ENCODE measurements at regions not wholly inside any gene's neighbourhood (a gene's known extent, or its start where the extent isn't known, plus 50 kb on each side); places are given as distances from the start of the nearest gene placed in this dataset.

DNA sequence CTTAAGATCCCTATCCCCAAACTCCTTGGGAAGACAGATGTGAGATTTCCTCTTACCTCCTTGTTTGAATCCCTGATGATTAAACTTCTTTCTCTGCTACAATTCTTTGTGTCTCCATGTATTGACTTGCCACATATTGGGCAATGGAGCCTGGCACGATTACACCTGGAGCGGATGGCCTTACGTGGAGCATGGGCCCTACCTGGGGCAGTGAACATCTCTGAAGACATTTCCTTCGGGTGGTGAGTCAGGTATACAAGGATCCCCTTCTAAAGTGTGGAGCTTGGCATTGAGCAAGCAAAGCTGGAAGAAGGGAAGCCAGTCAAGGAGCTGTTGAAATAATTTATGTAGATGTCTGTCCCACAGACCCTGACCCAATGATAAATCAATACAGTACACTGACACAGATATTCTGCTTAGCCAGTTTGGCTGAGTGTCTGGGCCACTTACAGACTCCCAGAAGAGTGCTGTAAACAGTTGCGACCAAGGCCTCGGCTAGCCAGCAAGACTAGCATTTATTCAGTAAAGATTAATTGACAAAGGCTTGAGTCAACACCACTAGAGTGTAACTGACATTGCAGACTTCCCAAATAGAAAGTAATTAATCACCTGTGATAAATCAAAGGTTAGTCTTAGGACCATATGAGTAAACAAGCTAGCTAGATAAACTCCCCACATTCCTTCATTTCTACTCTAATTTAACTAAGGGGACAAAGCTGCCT, 83.1 kb upstream of the KCNK1 start:
- Mint-ChIP-seq H3K9me3 (peaks cover 44% of the 10 kb centered on the region), H3K27me3 (ENCODE audit: low read depth) (peaks cover 5% of the 10 kb centered on the region; the same call in 1 of the 2 replicates), H3K4me3 (no peak overlapping the region), H3K27ac (no peak overlapping the region), H3K4me1 (peaks cover 10% of the 10 kb centered on the region), H3K36me3 (peaks cover 23% of the 10 kb centered on the region)
- ATAC-seq (no peak), DNase-seq (ENCODE audit: low spot score) (no peak)
- POLR2A ChIA-PET, result no interaction called here
- TF ChIP-seq GTF2I (CRISPR knock-in tag; conservative IDR thresholded peaks at IDR 0.05) (no peak), FOXJ3 (CRISPR knock-in tag; IDR thresholded peaks at IDR 0.05; ENCODE audit: borderline replicate concordance) (no peak), HMGA2 (CRISPR knock-in tag; IDR thresholded peaks at IDR 0.05) (no peak)
- CTCF ChIA-PET, result interaction anchor here (1.5 kb wide), 1 partner anchor 90 kb away, joined by 3 read pairs; no protein-coding TSS in a partner anchor

DNA sequence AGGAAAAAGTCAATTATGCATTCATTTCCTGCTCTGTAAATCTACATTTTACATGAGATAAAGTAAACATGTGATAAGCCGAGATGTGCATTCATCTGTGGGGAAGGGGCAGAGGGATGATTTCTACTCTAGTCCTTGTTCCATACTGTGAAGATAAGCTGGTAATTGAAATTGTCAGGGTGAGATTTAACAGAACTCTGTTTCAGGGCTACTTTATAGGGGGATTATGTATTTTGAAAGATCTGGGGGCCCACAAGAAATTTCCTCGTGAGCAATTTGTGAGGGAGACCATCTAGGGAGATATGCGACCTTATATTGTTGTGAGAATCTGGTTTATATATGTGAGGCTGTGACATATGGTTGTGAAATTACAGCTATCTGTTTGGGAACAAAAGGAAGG, 73.1 kb upstream of the KCNK1 start:
- ChIA-PET POLR2A (no interaction called here), CTCF (no interaction called here)
- H3K27ac Mint-ChIP-seq, result no peak overlapping the region
- H3K4me3 Mint-ChIP-seq, result no peak overlapping the region
- no peaks in the 10 kb centered on the region for H3K4me1 Mint-ChIP-seq
- H3K36me3 Mint-ChIP-seq, result no peaks in the 10 kb centered on the region
- DNase-seq (ENCODE audit: low spot score) (no peak), ATAC-seq (no peak)
- TF ChIP-seq, protein P1, sequence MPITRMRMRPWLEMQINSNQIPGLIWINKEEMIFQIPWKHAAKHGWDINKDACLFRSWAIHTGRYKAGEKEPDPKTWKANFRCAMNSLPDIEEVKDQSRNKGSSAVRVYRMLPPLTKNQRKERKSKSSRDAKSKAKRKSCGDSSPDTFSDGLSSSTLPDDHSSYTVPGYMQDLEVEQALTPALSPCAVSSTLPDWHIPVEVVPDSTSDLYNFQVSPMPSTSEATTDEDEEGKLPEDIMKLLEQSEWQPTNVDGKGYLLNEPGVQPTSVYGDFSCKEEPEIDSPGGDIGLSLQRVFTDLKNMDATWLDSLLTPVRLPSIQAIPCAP (CRISPR knock-in tag; IDR thresholded peaks at IDR 0.05), result no peak
- TF ChIP-seq, protein P2, sequence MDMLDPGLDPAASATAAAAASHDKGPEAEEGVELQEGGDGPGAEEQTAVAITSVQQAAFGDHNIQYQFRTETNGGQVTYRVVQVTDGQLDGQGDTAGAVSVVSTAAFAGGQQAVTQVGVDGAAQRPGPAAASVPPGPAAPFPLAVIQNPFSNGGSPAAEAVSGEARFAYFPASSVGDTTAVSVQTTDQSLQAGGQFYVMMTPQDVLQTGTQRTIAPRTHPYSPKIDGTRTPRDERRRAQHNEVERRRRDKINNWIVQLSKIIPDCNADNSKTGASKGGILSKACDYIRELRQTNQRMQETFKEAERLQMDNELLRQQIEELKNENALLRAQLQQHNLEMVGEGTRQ (CRISPR knock-in tag; IDR thresholded peaks at IDR 0.05), result no peak
- TF ChIP-seq CREM (CRISPR knock-in tag; IDR thresholded peaks at IDR 0.05) (no peak), ZNF671 (CRISPR knock-in tag; IDR thresholded peaks at IDR 0.05) (no peak), SMAD4 (CRISPR knock-in tag; IDR thresholded peaks at IDR 0.05) (no peak), MXD4 (CRISPR knock-in tag; IDR thresholded peaks at IDR 0.05; ENCODE audit: borderline replicate concordance) (no peak), ETV6 (CRISPR knock-in tag; IDR thresholded peaks at IDR 0.05) (no peak), SOX15 (CRISPR knock-in tag; IDR thresholded peaks at IDR 0.05) (no peak), TEAD4 (CRISPR knock-in tag; IDR thresholded peaks at IDR 0.05) (no peak), ZNF423 (CRISPR knock-in tag; IDR thresholded peaks at IDR 0.05) (no peak), RORB (CRISPR knock-in tag; IDR thresholded peaks at IDR 0.05) (no peak)
- TF ChIP-seq, protein P3, sequence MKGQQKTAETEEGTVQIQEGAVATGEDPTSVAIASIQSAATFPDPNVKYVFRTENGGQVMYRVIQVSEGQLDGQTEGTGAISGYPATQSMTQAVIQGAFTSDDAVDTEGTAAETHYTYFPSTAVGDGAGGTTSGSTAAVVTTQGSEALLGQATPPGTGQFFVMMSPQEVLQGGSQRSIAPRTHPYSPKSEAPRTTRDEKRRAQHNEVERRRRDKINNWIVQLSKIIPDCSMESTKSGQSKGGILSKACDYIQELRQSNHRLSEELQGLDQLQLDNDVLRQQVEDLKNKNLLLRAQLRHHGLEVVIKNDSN (CRISPR knock-in tag; IDR thresholded peaks at IDR 0.05), result no peak
- TF ChIP-seq, protein P4, sequence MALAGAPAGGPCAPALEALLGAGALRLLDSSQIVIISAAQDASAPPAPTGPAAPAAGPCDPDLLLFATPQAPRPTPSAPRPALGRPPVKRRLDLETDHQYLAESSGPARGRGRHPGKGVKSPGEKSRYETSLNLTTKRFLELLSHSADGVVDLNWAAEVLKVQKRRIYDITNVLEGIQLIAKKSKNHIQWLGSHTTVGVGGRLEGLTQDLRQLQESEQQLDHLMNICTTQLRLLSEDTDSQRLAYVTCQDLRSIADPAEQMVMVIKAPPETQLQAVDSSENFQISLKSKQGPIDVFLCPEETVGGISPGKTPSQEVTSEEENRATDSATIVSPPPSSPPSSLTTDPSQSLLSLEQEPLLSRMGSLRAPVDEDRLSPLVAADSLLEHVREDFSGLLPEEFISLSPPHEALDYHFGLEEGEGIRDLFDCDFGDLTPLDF (CRISPR knock-in tag; IDR thresholded peaks at IDR 0.05), result no peak
- no peaks in the 10 kb centered on the region; the same call in 1 of the 2 replicates for H3K27me3 Mint-ChIP-seq (ENCODE audit: low read depth)
- peaks cover 10% of the 10 kb centered on the region for H3K9me3 Mint-ChIP-seq

DNA sequence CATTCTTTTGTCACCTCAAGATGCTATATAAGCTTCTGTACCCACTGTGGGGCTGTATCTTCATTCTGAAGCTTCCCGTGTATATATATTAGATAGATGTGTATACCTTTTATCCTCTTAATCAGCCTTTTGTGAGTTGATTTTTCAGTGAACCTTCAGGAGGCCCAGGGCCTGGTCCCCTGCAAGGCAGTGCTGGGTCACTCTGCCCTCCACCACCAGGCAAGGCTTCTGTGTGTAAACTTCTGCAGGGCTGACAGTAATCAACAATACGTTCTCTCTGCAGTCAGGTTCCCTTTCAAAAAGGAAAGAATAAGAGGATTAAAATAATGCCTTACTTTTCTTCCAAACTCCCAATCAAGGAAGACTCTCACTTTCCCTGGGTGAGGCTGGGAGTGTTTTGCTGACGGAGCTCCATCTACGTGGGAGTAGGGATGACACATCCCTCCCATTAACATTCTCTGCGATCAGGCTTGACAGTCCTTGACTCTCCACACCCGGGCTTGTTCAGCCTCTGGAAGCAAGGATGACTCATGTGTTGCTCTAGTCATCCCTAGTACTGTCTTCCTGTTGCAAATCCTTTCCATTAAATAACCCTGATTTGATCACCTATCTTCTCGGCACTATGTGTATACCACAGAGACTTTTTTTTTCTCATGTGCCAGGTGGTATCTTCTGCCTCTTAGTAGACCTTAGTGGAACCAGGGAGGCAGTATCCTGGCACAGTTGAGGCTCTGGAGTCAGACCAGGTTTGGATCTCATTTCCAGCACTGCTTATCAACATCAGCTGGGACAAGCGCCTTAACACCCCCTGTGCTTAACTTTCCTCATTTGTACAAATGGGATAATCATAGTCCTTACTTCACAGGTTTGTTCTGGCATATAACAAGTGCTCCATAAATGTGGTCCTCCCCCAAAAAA, 70.3 kb upstream of the KCNK1 start:
- DNase-seq (ENCODE audit: low spot score), result no peak
- POLR2A ChIA-PET, result no interaction called here
- H3K27me3 Mint-ChIP-seq (ENCODE audit: low read depth), result no peaks in the 10 kb centered on the region; the same call in 1 of the 2 replicates
- H3K36me3 Mint-ChIP-seq, result peaks cover 9% of the 10 kb centered on the region
- no peak for ATAC-seq
- H3K9me3 Mint-ChIP-seq, result peaks cover 23% of the 10 kb centered on the region
- H3K27ac Mint-ChIP-seq, result no peak overlapping the region
- CTCF ChIA-PET, result no interaction called here
- no peaks in the 10 kb centered on the region for H3K4me1 Mint-ChIP-seq
- no peak overlapping the region for H3K4me3 Mint-ChIP-seq
- TF ChIP-seq SMAD3 (CRISPR knock-in tag; IDR thresholded peaks at IDR 0.05; ENCODE audit: borderline replicate concordance), result no peak
- TF ChIP-seq CREM (CRISPR knock-in tag; IDR thresholded peaks at IDR 0.05), result no peak
- TF ChIP-seq ZNF219 (CRISPR knock-in tag; IDR thresholded peaks at IDR 0.05; ENCODE audit: borderline replicate concordance), result no peak
- TF ChIP-seq CBFB (CRISPR knock-in tag; IDR thresholded peaks at IDR 0.05; ENCODE audit: low read depth), result no peak
- TF ChIP-seq, protein P5, sequence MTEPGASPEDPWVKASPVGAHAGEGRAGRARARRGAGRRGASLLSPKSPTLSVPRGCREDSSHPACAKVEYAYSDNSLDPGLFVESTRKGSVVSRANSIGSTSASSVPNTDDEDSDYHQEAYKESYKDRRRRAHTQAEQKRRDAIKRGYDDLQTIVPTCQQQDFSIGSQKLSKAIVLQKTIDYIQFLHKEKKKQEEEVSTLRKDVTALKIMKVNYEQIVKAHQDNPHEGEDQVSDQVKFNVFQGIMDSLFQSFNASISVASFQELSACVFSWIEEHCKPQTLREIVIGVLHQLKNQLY (CRISPR knock-in tag; IDR thresholded peaks at IDR 0.05), result no peak
- TF ChIP-seq FOXP1 (CRISPR knock-in tag; IDR thresholded peaks at IDR 0.05; ENCODE audit: borderline replicate concordance), result no peak
- TF ChIP-seq TEAD4 (CRISPR knock-in tag; IDR thresholded peaks at IDR 0.05), result no peak
- TF ChIP-seq, protein P6, sequence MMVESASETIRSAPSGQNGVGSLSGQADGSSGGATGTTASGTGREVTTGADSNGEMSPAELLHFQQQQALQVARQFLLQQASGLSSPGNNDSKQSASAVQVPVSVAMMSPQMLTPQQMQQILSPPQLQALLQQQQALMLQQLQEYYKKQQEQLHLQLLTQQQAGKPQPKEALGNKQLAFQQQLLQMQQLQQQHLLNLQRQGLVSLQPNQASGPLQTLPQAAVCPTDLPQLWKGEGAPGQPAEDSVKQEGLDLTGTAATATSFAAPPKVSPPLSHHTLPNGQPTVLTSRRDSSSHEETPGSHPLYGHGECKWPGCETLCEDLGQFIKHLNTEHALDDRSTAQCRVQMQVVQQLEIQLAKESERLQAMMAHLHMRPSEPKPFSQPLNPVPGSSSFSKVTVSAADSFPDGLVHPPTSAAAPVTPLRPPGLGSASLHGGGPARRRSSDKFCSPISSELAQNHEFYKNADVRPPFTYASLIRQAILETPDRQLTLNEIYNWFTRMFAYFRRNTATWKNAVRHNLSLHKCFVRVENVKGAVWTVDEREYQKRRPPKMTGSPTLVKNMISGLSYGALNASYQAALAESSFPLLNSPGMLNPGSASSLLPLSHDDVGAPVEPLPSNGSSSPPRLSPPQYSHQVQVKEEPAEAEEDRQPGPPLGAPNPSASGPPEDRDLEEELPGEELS (CRISPR knock-in tag; IDR thresholded peaks at IDR 0.05), result no peak
